ENCODE measurements at regions not wholly inside any gene's neighbourhood (a gene's known extent, or its start where the extent isn't known, plus 50 kb on each side); places are given as distances from the start of the nearest gene placed in this dataset.

GRCh38 chr20:53755733-53756531 is 162.3 kb upstream of the ZNF217 start:
- TF ChIP-seq EZH2phosphoT487 (IDR thresholded peaks at IDR 0.05) (no peak), CTCF (IDR thresholded peaks at IDR 0.05) (no peak)

All from neural progenitor cell (in vitro differentiated cells).